Suprapubic skin (tissue), 4 donors: ENCODE measurements at regions not wholly inside any gene's neighbourhood (a gene's known extent, or its start where the extent isn't known, plus 50 kb on each side); places are given as distances from the start of the nearest gene placed in this dataset.

Experiments used
- DNase-seq, 2 donors: peaks; one replicate each; pipeline ENCODE4 v3.0.0-alpha.2; 2019; ENCODE audit warnings: low spot score in 2 of 2
- H3K27ac ChIP-seq: fragments of 200-600 bp; sonication (generic); one replicate; pipeline ENCODE4 v1.5.1; 2019
- H3K27me3 ChIP-seq: fragments of 200-600 bp; sonication (generic); one replicate; pipeline ENCODE4 v1.5.1; 2019
- H3K36me3 ChIP-seq: fragments of 200-600 bp; sonication (generic); one replicate; pipeline ENCODE4 v1.5.1; 2019
- H3K4me1 ChIP-seq: fragments of 200-600 bp; sonication (generic); one replicate; pipeline ENCODE4 v1.5.1; 2019
- H3K4me3 ChIP-seq: fragments of 200-600 bp; sonication (generic); one replicate; pipeline ENCODE4 v1.5.1; 2019; ENCODE audit warnings: mild to moderate bottlenecking
- H3K9me3 ChIP-seq: fragments of 200-600 bp; sonication (generic); one replicate; pipeline ENCODE4 v1.5.1; 2019
- EP300 ChIP-seq: sonication (generic); formaldehyde crosslinking; IDR thresholded peaks from one replicate; pipeline ENCODE4 v1.6.1; 2017; ENCODE audit warnings: antibody characterized with exemption
- POLR2A ChIP-seq, 2 donors: fragments of 450-650 bp; IDR thresholded peaks; one replicate each; pipeline ENCODE4 v1.6.1; 2017; ENCODE audit warnings: antibody characterized with exemption in 2 of 2, mild to moderate bottlenecking in 2 of 2, moderate library complexity in 2 of 2
- POLR2AphosphoS5 ChIP-seq, 3 donors: sonication (generic); formaldehyde crosslinking; IDR thresholded peaks; one replicate each; pipeline ENCODE4 v1.6.1; 2017; ENCODE audit warnings: antibody characterized with exemption in 3 of 3
- WGBS: methylation state at CpG from one replicate; pipeline ENCODE4 v1.1.5; 2018; 5-methylcytosine and 5-hydroxymethylcytosine counted together
- TF ChIP-seq, protein P1 (sequence below), 2 donors: fragments of 200-600 bp in 1 of 2; fragments of 450-650 bp in 1 of 2; sonication (generic) in 1 of 2; IDR thresholded peaks; one replicate each; pipeline ENCODE4 v1.5.1; 2016 to 2019; ENCODE audit warnings: antibody characterized with exemption in 2 of 2, mild to moderate bottlenecking in 1 of 2, moderate library complexity in 1 of 2

DNA sequence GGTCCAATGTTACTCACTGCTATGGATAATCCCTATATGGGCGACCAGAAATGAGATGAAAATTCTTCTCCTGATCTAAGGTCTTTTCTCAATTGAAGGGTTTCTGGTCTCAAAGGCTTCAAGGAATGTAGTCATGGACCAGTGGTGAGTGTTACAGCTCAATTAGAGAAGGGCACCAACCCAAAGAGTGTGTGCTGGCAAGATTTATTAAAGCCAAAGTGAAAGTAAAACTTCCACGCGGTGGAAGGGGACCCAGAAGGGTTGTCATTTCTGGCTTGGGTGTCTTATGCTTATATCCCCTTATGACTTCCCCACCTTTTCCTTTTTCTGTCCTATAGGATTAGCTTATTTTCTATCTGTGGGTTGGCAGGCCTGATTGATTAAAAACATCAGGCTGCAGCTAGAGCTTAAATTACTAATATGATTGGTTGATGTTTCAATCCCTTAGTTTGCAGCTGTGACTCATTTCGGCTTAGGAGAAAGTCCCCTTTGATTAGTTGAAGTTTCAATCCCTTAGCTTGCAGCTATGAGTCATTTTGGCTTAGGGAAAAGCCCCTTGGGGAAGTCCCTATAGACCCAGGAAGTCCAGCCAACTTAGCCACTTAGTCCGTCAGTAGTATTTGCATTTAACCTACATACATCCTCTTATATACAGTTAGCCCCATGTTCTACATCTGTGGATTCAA is 179.5 kb upstream of the NLGN4Y start:
- DNase-seq, result no peak
- Histone ChIP-seq H3K36me3 (no peaks in the 10 kb centered on the region), H3K27ac (no peak overlapping the region), H3K4me1 (no peaks in the 10 kb centered on the region), H3K9me3 (no peaks in the 10 kb centered on the region), H3K27me3 (no peaks in the 10 kb centered on the region), H3K4me3 (peak overlapping the region; percentile 22)
- no CpG with 5 or more reads among the region's 5 CpGs for WGBS
- TF ChIP-seq, protein P1, sequence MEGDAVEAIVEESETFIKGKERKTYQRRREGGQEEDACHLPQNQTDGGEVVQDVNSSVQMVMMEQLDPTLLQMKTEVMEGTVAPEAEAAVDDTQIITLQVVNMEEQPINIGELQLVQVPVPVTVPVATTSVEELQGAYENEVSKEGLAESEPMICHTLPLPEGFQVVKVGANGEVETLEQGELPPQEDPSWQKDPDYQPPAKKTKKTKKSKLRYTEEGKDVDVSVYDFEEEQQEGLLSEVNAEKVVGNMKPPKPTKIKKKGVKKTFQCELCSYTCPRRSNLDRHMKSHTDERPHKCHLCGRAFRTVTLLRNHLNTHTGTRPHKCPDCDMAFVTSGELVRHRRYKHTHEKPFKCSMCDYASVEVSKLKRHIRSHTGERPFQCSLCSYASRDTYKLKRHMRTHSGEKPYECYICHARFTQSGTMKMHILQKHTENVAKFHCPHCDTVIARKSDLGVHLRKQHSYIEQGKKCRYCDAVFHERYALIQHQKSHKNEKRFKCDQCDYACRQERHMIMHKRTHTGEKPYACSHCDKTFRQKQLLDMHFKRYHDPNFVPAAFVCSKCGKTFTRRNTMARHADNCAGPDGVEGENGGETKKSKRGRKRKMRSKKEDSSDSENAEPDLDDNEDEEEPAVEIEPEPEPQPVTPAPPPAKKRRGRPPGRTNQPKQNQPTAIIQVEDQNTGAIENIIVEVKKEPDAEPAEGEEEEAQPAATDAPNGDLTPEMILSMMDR (IDR thresholded peaks at IDR 0.05), result no peak
- TF ChIP-seq EP300 (no peak), POLR2AphosphoS5 (IDR thresholded peaks at IDR 0.05) (no peak), POLR2A (IDR thresholded peaks at IDR 0.05) (no peak)

DNA sequence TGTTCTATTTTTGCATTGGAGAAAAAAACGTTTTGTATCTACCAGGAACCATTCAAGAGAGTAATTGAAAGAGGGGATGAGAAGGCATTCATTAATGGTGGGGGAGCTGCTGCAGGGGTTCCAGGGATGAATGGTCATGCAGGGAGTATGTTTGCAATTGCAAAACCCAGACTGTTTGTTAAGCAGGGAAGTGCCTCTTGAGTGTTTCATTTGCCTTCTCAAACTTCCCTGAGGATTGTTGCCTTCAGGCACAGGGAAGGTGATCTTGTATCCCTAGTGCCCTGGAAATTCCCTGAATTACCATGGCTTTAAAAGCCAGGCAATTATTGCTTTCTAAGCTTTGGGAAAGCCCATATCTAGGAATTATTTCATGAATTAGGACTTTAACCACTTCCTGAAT is 172.7 kb upstream of the NLGN4Y start:
- Histone ChIP-seq H3K4me1 (no peaks in the 10 kb centered on the region), H3K36me3 (no peaks in the 10 kb centered on the region), H3K27ac (no peak overlapping the region), H3K27me3 (no peaks in the 10 kb centered on the region), H3K9me3 (no peaks in the 10 kb centered on the region), H3K4me3 (no peak overlapping the region)
- WGBS, result no CpG with 5 or more reads among the region's 1 CpG
- TF ChIP-seq, protein P1 (IDR thresholded peaks at IDR 0.05), result no peak
- TF ChIP-seq POLR2AphosphoS5 (IDR thresholded peaks at IDR 0.05), result no peak
- no peak for TF ChIP-seq EP300
- TF ChIP-seq POLR2A (IDR thresholded peaks at IDR 0.05), result no peak
- no peak for DNase-seq

DNA sequence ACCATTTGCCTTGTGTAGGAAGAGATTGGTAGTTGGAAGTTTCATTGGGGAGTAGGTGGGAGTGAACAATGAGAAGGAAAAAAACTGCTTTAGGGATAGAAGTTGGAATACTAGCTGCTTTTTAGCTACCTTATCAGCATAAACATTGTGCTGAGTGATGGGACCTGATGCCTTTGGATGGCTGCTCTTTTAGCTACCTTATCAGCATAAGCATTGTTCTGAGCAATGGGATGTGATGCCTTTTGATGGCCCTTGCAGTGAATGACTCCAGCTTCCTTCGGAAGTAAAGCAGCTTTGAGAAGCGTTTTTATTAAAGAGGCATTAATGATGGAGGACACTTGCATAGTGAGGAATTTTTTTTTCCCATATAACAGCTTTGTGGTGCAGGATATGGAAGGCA is 168.2 kb upstream of the NLGN4Y start:
- no CpG with 5 or more reads among the region's 2 CpGs for WGBS
- no peaks in the 10 kb centered on the region for H3K4me1 ChIP-seq
- no peaks in the 10 kb centered on the region for H3K27me3 ChIP-seq
- TF ChIP-seq EP300 (no peak), POLR2AphosphoS5 (IDR thresholded peaks at IDR 0.05) (no peak), POLR2A (IDR thresholded peaks at IDR 0.05) (no peak)
- TF ChIP-seq, protein P1 (IDR thresholded peaks at IDR 0.05), result no peak
- H3K36me3 ChIP-seq, result no peaks in the 10 kb centered on the region
- no peak overlapping the region for H3K4me3 ChIP-seq
- H3K9me3 ChIP-seq, result no peaks in the 10 kb centered on the region
- H3K27ac ChIP-seq, result no peak overlapping the region
- no peak for DNase-seq

DNA sequence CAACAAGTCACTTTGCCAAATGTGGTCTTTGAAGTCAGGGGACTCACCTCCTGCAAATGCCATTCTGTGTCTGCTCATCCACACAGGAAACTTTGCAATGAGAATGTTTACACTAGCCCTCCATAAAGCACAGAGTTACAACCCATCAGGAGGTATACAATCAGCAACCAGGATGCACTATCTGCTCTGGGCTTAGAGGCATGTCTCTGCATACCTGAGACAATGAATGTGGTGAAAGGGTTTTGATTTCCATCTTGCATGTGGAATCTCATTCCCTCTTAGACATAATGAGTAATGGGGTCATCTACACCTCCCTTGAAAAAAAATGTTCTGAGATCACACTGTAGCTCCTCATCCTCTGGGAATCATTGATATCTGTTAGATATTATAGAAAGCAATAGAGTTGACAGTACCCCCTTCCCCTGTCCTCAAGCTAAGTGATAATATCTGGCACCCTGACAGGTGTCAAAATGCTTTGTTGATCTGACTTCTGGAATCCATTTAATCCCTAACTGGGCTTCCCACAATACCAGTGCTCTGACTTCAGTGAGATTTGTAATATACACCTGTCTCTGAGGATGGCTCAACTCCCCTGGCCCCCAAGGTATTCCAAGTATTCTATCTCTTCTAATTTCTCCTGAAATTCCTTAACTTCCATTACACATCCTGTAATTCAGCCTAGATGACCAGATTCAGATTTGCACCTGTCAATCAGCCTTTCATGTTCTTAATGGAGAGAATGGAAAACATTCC is 163.4 kb upstream of the NLGN4Y start:
- no peaks in the 10 kb centered on the region for H3K4me1 ChIP-seq
- TF ChIP-seq POLR2AphosphoS5 (IDR thresholded peaks at IDR 0.05) (no peak), EP300 (no peak), POLR2A (IDR thresholded peaks at IDR 0.05) (no peak)
- TF ChIP-seq, protein P1 (IDR thresholded peaks at IDR 0.05), result no peak
- H3K27ac ChIP-seq, result no peak overlapping the region
- no peaks in the 10 kb centered on the region for H3K36me3 ChIP-seq
- no peak for DNase-seq
- no peak overlapping the region for H3K4me3 ChIP-seq
- no peaks in the 10 kb centered on the region for H3K9me3 ChIP-seq
- no peaks in the 10 kb centered on the region for H3K27me3 ChIP-seq

DNA sequence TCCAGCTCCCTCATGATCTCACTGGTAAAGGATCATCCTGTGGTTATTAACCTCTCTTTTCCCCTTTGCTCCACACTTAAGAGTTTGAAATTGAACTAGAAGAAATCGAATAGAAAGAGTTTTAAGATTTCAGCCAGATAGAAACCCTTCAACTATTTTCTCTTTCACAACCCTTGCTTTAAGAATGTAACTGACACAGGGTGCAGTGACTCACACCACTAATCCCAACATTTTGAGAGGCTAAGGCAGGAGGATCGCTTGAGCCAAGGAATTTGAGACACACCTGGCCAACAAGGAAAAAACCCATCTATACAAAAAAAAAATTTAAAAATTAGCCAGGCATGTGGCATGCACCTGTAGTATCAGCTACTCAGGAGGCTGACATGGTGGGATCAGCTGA is 150.7 kb upstream of the NLGN4Y start:
- Histone ChIP-seq H3K9me3 (no peaks in the 10 kb centered on the region), H3K36me3 (no peaks in the 10 kb centered on the region), H3K4me3 (no peak overlapping the region), H3K27me3 (no peaks in the 10 kb centered on the region), H3K4me1 (no peaks in the 10 kb centered on the region), H3K27ac (no peak overlapping the region)
- TF ChIP-seq POLR2AphosphoS5 (IDR thresholded peaks at IDR 0.05) (no peak), POLR2A (IDR thresholded peaks at IDR 0.05) (no peak), EP300 (no peak)
- TF ChIP-seq, protein P1 (IDR thresholded peaks at IDR 0.05), result no peak
- no peak for DNase-seq
- WGBS, result no CpG with 5 or more reads among the region's 2 CpGs
